Ovary (tissue), 7 donors: ENCODE measurements at regions not wholly inside any gene's neighbourhood (a gene's known extent, or its start where the extent isn't known, plus 50 kb on each side); places are given as distances from the start of the nearest gene placed in this dataset.

Experiments used
- DNase-seq, 5 donors: peaks; one replicate each; pipeline ENCODE4 v3.0.0-alpha.2; 2019 to 2020
- H3K27ac ChIP-seq, 2 donors: fragments of 200-600 bp; one replicate each; pipeline versions ENCODE4 v1.5.1 to v1.8.0; 2019 to 2022
- H3K27me3 ChIP-seq: fragments of 200-600 bp; one replicate; pipeline ENCODE4 v1.8.0; 2022
- H3K36me3 ChIP-seq: fragments of 200-600 bp; sonication (generic); one replicate; pipeline ENCODE4 v1.5.1; 2019
- H3K4me1 ChIP-seq: one replicate; pipeline ENCODE4 v1.8.1; 2013; ENCODE audit warnings: mild to moderate bottlenecking, moderate library complexity; ENCODE audit not compliant: insufficient read depth
- H3K4me3 ChIP-seq: fragments of 200-600 bp; sonication (generic); one replicate; pipeline ENCODE4 v1.5.1; 2017
- H3K9me3 ChIP-seq, 2 donors: fragments of 200-600 bp in 1 of 2; sonication (generic) in 1 of 2; one replicate each; pipeline versions ENCODE4 v1.5.1 to v1.8.1; 2013 to 2019; ENCODE audit warnings: mild to moderate bottlenecking in 1 of 2, moderate library complexity in 1 of 2
- CTCF ChIP-seq, 3 donors: fragments of 450-650 bp in 2 of 3; fragments of 200-600 bp in 1 of 3; IDR thresholded peaks; one replicate each; pipeline versions ENCODE4 v1.5.1 to v1.8.0; 2016 to 2022; ENCODE audit warnings: antibody characterized with exemption in 3 of 3, mild to moderate bottlenecking in 1 of 3
- EP300 ChIP-seq: sonication (generic); formaldehyde crosslinking; IDR thresholded peaks from one replicate; pipeline ENCODE4 v1.6.1; 2017; ENCODE audit warnings: antibody characterized with exemption
- POLR2A ChIP-seq: fragments of 450-650 bp; IDR thresholded peaks from one replicate; pipeline ENCODE4 v1.6.1; 2017; ENCODE audit warnings: antibody characterized with exemption, mild to moderate bottlenecking, moderate library complexity
- WGBS, 3 donors: extraction: QIAGEN DNeasy Blood & Tissue Kit in 1 of 3; methylation state at CpG; one replicate each; pipeline versions ENCODE4 v1.1.5 to v1.1.7; 2013 to 2017; 5-methylcytosine and 5-hydroxymethylcytosine counted together
- intact Hi-C, 4 donors: fragments of 100-400 bp; cut with DNase I; formaldehyde crosslinking; loops; one replicate each; pipeline versions ENCODE4 v1.11.0 to v1.15.1; 2022 to 2023
- donor health status: DM: no; HTN: no; CAD: no; lungs with moderate emphysema.
- donor health status: DM: no; HTN: no; CAD: no.
- donor health status: Bipolar disorder and iron deficiency.
- donor health status: DM: no; HTN: no; CAD: no.
- donor health status: DM: yes; HTN: yes; CAD: no.

GRCh38 chr3:152540120-152540519, 271.4 kb downstream of the MBNL1 start:
- no peaks in the 10 kb centered on the region for H3K9me3 ChIP-seq
- no peaks in the 10 kb centered on the region for H3K36me3 ChIP-seq
- intact Hi-C loops, result no loop called here
- no peak overlapping the region for H3K27ac ChIP-seq
- H3K4me1 ChIP-seq, result no peaks in the 10 kb centered on the region
- no peak for DNase-seq
- H3K4me3 ChIP-seq, result no peak overlapping the region
- TF ChIP-seq POLR2A (no peak), EP300 (no peak), CTCF (IDR thresholded peaks at IDR 0.05) (no peak)
- H3K27me3 ChIP-seq, result no peaks in the 10 kb centered on the region

GRCh38 chr3:152547153-152547552, 278.4 kb downstream of the MBNL1 start:
- Histone ChIP-seq H3K27ac (no peak overlapping the region), H3K9me3 (no peaks in the 10 kb centered on the region), H3K36me3 (no peaks in the 10 kb centered on the region), H3K27me3 (no peaks in the 10 kb centered on the region), H3K4me1 (no peaks in the 10 kb centered on the region), H3K4me3 (no peak overlapping the region)
- no peak for DNase-seq
- intact Hi-C loops, result no loop called here
- 94 to 95% (median 95%) methylated on average over 1 of the region's 1 CpG for WGBS, 3 donors
- TF ChIP-seq EP300 (no peak), POLR2A (no peak), CTCF (IDR thresholded peaks at IDR 0.05) (no peak)

- H3K4me3 ChIP-seq, result no peak overlapping the region
- H3K4me1 ChIP-seq, result no peaks in the 10 kb centered on the region
- no peaks in the 10 kb centered on the region for H3K9me3 ChIP-seq
- TF ChIP-seq EP300, result no peak
- TF ChIP-seq CTCF (IDR thresholded peaks at IDR 0.05), result no peak
- no peak for TF ChIP-seq POLR2A
- no peak overlapping the region for H3K27ac ChIP-seq
- H3K27me3 ChIP-seq, result no peaks in the 10 kb centered on the region
- no peaks in the 10 kb centered on the region for H3K36me3 ChIP-seq
- intact Hi-C loops, result no loop called here
- no peak for DNase-seq
Observed at GRCh38 chr3:152549263-152549662, 280.5 kb downstream of the MBNL1 start.

GRCh38 chr3:152550284-152550683, 281.6 kb downstream of the MBNL1 start:
- Histone ChIP-seq H3K27me3 (no peaks in the 10 kb centered on the region), H3K27ac (no peak overlapping the region), H3K4me1 (peaks cover 3% of the 10 kb centered on the region), H3K4me3 (no peak overlapping the region), H3K9me3 (no peaks in the 10 kb centered on the region), H3K36me3 (no peaks in the 10 kb centered on the region)
- DNase-seq, result no peak
- intact Hi-C loops, result no loop called here
- no peak for TF ChIP-seq EP300
- TF ChIP-seq POLR2A, result no peak
- no peak for TF ChIP-seq CTCF (IDR thresholded peaks at IDR 0.05)
- 96 to 100% (median 98%) methylated on average over 1 of the region's 1 CpG for WGBS, 3 donors

GRCh38 chr3:152554980-152555379, 280.0 kb upstream of the P2RY1 start:
- Histone ChIP-seq H3K4me3 (no peak overlapping the region), H3K9me3 (no peaks in the 10 kb centered on the region), H3K4me1 (peaks cover 27% of the 10 kb centered on the region), H3K27ac (peak overlapping the region in 1 of 2 donors; percentile 90), H3K27me3 (no peaks in the 10 kb centered on the region), H3K36me3 (no peaks in the 10 kb centered on the region)
- no peak for DNase-seq
- 45 to 59% (median 53%) methylated on average over 3 of the region's 3 CpGs for WGBS, 3 donors
- no peak for TF ChIP-seq EP300
- no peak for TF ChIP-seq POLR2A
- no peak for TF ChIP-seq CTCF (IDR thresholded peaks at IDR 0.05)
- intact Hi-C loops, result no loop called here
